ENCODE measurements at regions not wholly inside any gene's neighbourhood (a gene's known extent, or its start where the extent isn't known, plus 50 kb on each side); places are given as distances from the start of the nearest gene placed in this dataset.

- Histone ChIP-seq H3K27me3 (ENCODE audit: control insufficient read depth, insufficient read depth, low read length) (no peaks in the 10 kb centered on the region), H3K36me3 (ENCODE audit: control insufficient read depth, insufficient read depth, low read length) (no peaks in the 10 kb centered on the region), H3K4me3 (ENCODE audit: low read depth, low read length) (no peak overlapping the region)
- CTCF ChIA-PET = no interaction called here
- POLR2A ChIA-PET = no interaction called here
- no peak for DNase-seq (ENCODE audit: low read depth)
- TF ChIP-seq CTCF (IDR thresholded peaks at IDR 0.05; ENCODE audit: insufficient read depth, low read depth, low read length) = no peak
These were observed 73.3 kb upstream of the E2F3 start for GRCh38 chr6:20328266-20328923.

GRCh38 chr6:20328924-20329300 lies 72.8 kb upstream of the E2F3 start:
- TF ChIP-seq CTCF (IDR thresholded peaks at IDR 0.05; ENCODE audit: insufficient read depth, low read depth, low read length) = no peak
- Histone ChIP-seq H3K4me3 (ENCODE audit: low read depth, low read length) (no peak overlapping the region), H3K36me3 (ENCODE audit: control insufficient read depth, insufficient read depth, low read length) (no peaks in the 10 kb centered on the region), H3K27me3 (ENCODE audit: control insufficient read depth, insufficient read depth, low read length) (no peaks in the 10 kb centered on the region)
- POLR2A ChIA-PET = no interaction called here
- no peak for DNase-seq (ENCODE audit: low read depth)
- CTCF ChIA-PET = no interaction called here

GRCh38 chr6:20331042-20331441 lies 70.6 kb upstream of the E2F3 start:
- Histone ChIP-seq H3K27me3 (ENCODE audit: control insufficient read depth, insufficient read depth, low read length) (no peaks in the 10 kb centered on the region), H3K36me3 (ENCODE audit: control insufficient read depth, insufficient read depth, low read length) (no peaks in the 10 kb centered on the region), H3K4me3 (ENCODE audit: low read depth, low read length) (no peak overlapping the region)
- DNase-seq (ENCODE audit: low read depth) = no peak
- ChIA-PET CTCF (interaction anchor here (1.0 kb wide), 1 partner anchor 18 kb away, joined by 3 read pairs; no protein-coding TSS in a partner anchor), POLR2A (no interaction called here)
- no peak for TF ChIP-seq CTCF (IDR thresholded peaks at IDR 0.05; ENCODE audit: insufficient read depth, low read depth, low read length)

- ChIA-PET CTCF (interaction anchor here (1.0 kb wide), 1 partner anchor 18 kb away, joined by 3 read pairs; no protein-coding TSS in a partner anchor), POLR2A (no interaction called here)
- Histone ChIP-seq H3K27me3 (ENCODE audit: control insufficient read depth, insufficient read depth, low read length) (no peaks in the 10 kb centered on the region), H3K4me3 (ENCODE audit: low read depth, low read length) (no peak overlapping the region), H3K36me3 (ENCODE audit: control insufficient read depth, insufficient read depth, low read length) (no peaks in the 10 kb centered on the region)
- no peak for TF ChIP-seq CTCF (IDR thresholded peaks at IDR 0.05; ENCODE audit: insufficient read depth, low read depth, low read length)
- no peak for DNase-seq (ENCODE audit: low read depth)
These were observed 70.1 kb upstream of the E2F3 start for GRCh38 chr6:20331625-20332024.

- Histone ChIP-seq H3K4me3 (ENCODE audit: low read depth, low read length) (no peak overlapping the region), H3K36me3 (ENCODE audit: control insufficient read depth, insufficient read depth, low read length) (no peaks in the 10 kb centered on the region), H3K27me3 (ENCODE audit: control insufficient read depth, insufficient read depth, low read length) (no peaks in the 10 kb centered on the region)
- TF ChIP-seq CTCF (IDR thresholded peaks at IDR 0.05; ENCODE audit: insufficient read depth, low read depth, low read length) = no peak
- no peak for DNase-seq (ENCODE audit: low read depth)
- ChIA-PET CTCF (no interaction called here), POLR2A (no interaction called here)
These were observed 69.2 kb upstream of the E2F3 start for GRCh38 chr6:20332441-20333006.
